ENCODE measurements at regions not wholly inside any gene's neighbourhood (a gene's known extent, or its start where the extent isn't known, plus 50 kb on each side); places are given as distances from the start of the nearest gene placed in this dataset.
"Not testable (repeated sequence)": the region's sequence is repeated elsewhere in the genome, so short reads cannot be mapped to it uniquely, and the experiment has no call there.

GRCh38 chr5:21496056-21496455, 1357.1 kb downstream of the CDH12 start:
- intact Hi-C loops (cut with DNase I; ENCODE audit: low total_unique reads); H3K4me1 ChIP-seq; H3K27ac ChIP-seq; H3K27me3 ChIP-seq; H3K4me3 ChIP-seq; H3K9me3 ChIP-seq: not testable (repeated sequence)
- peak in 1 of 2 donors; percentile 20 for DNase-seq
- H3K36me3 ChIP-seq = peaks cover 21 to 42% (median 32%) of the 10 kb centered on the region in 3 donors

- intact Hi-C loops (cut with DNase I; ENCODE audit: low total_unique reads); H3K27me3 ChIP-seq; H3K4me3 ChIP-seq; H3K9me3 ChIP-seq; H3K27ac ChIP-seq; H3K4me1 ChIP-seq: not testable (repeated sequence)
- DNase-seq = peak in 1 of 2 donors; percentile 71
- H3K36me3 ChIP-seq = peaks cover 22 to 43% (median 32%) of the 10 kb centered on the region in 3 donors
Measured at GRCh38 chr5:21495235-21495634, 1357.9 kb downstream of the CDH12 start.

- H3K27ac ChIP-seq; intact Hi-C loops (cut with DNase I; ENCODE audit: low total_unique reads); DNase-seq; H3K9me3 ChIP-seq; H3K27me3 ChIP-seq; H3K4me1 ChIP-seq; H3K4me3 ChIP-seq: not testable (repeated sequence)
- H3K36me3 ChIP-seq = peaks cover 22 to 43% (median 32%) of the 10 kb centered on the region in 3 donors
Measured at GRCh38 chr5:21494033-21494432, 1359.1 kb downstream of the CDH12 start.

- H3K4me1 ChIP-seq; H3K27me3 ChIP-seq; H3K4me3 ChIP-seq; H3K27ac ChIP-seq; intact Hi-C loops (cut with DNase I; ENCODE audit: low total_unique reads); H3K9me3 ChIP-seq: not testable (repeated sequence)
- peaks cover 15 to 24% (median 21%) of the 10 kb centered on the region in 3 donors for H3K36me3 ChIP-seq
- DNase-seq = peak in 1 of 2 donors; percentile 69
Measured at GRCh38 chr5:21491182-21491581, 1362.0 kb downstream of the CDH12 start.

- H3K4me1 ChIP-seq; H3K4me3 ChIP-seq; H3K27me3 ChIP-seq; DNase-seq; H3K27ac ChIP-seq; H3K9me3 ChIP-seq; intact Hi-C loops (cut with DNase I; ENCODE audit: low total_unique reads): not testable (repeated sequence)
- H3K36me3 ChIP-seq = peaks cover 19 to 24% (median 20%) of the 10 kb centered on the region in 3 donors
Measured at GRCh38 chr5:21488828-21489227, 1364.3 kb downstream of the CDH12 start.

- H3K4me1 ChIP-seq; intact Hi-C loops (cut with DNase I; ENCODE audit: low total_unique reads); H3K27ac ChIP-seq; H3K4me3 ChIP-seq; H3K9me3 ChIP-seq; H3K27me3 ChIP-seq: not testable (repeated sequence)
- peak in 1 of 2 donors; percentile 75 for DNase-seq
- peaks cover 7 to 36% (median 29%) of the 10 kb centered on the region in 3 donors for H3K36me3 ChIP-seq
Measured at GRCh38 chr5:21485458-21486000, 1367.6 kb downstream of the CDH12 start.

- H3K4me3 ChIP-seq; H3K4me1 ChIP-seq; H3K27me3 ChIP-seq; H3K27ac ChIP-seq; H3K9me3 ChIP-seq; intact Hi-C loops (cut with DNase I; ENCODE audit: low total_unique reads): not testable (repeated sequence)
- DNase-seq = peak in 1 of 2 donors; percentile 76
- peaks cover 11 to 41% (median 29%) of the 10 kb centered on the region in 3 donors for H3K36me3 ChIP-seq
Measured at GRCh38 chr5:21484498-21484889, 1368.7 kb downstream of the CDH12 start.

- H3K27me3 ChIP-seq; intact Hi-C loops (cut with DNase I; ENCODE audit: low total_unique reads); H3K27ac ChIP-seq; H3K4me3 ChIP-seq; H3K9me3 ChIP-seq; H3K4me1 ChIP-seq: not testable (repeated sequence)
- peaks cover 16 to 45% (median 29%) of the 10 kb centered on the region in 3 donors for H3K36me3 ChIP-seq
- peak in 1 of 2 donors; percentile 73 for DNase-seq
Measured at GRCh38 chr5:21483790-21484497, 1369.2 kb downstream of the CDH12 start.

GRCh38 chr5:21482983-21483650, 1370.0 kb downstream of the CDH12 start:
- H3K9me3 ChIP-seq; intact Hi-C loops (cut with DNase I; ENCODE audit: low total_unique reads); H3K27ac ChIP-seq; H3K4me1 ChIP-seq; H3K4me3 ChIP-seq; H3K27me3 ChIP-seq: not testable (repeated sequence)
- DNase-seq = peak in 1 of 2 donors; percentile 78
- H3K36me3 ChIP-seq = peaks cover 20 to 50% (median 29%) of the 10 kb centered on the region in 3 donors

GRCh38 chr5:21482522-21482921, 1370.6 kb downstream of the CDH12 start:
- DNase-seq = peak in 1 of 2 donors; percentile 79
- intact Hi-C loops (cut with DNase I; ENCODE audit: low total_unique reads) = not testable (repeated sequence)

GRCh38 chr5:21481320-21482270, 1371.5 kb downstream of the CDH12 start:
- H3K27me3 ChIP-seq; H3K4me1 ChIP-seq; H3K9me3 ChIP-seq; H3K4me3 ChIP-seq; H3K27ac ChIP-seq; intact Hi-C loops (cut with DNase I; ENCODE audit: low total_unique reads): not testable (repeated sequence)
- peak in 1 of 2 donors; percentile 76 for DNase-seq
- H3K36me3 ChIP-seq = peaks cover 20 to 50% (median 29%) of the 10 kb centered on the region in 3 donors

More at GRCh38 chr5:21482522-21482921, 1370.6 kb downstream of the CDH12 start:
- not testable (repeated sequence) for H3K27me3 ChIP-seq, H3K9me3 ChIP-seq, H3K4me3 ChIP-seq, H3K4me1 ChIP-seq, H3K27ac ChIP-seq
- peaks cover 20 to 50% (median 29%) of the 10 kb centered on the region in 3 donors for H3K36me3 ChIP-seq

- H3K9me3 ChIP-seq; H3K4me1 ChIP-seq; intact Hi-C loops (cut with DNase I; ENCODE audit: low total_unique reads); H3K27me3 ChIP-seq; H3K27ac ChIP-seq; H3K4me3 ChIP-seq; DNase-seq: not testable (repeated sequence)
- peaks cover 20 to 50% (median 29%) of the 10 kb centered on the region in 3 donors for H3K36me3 ChIP-seq
Measured at GRCh38 chr5:21480054-21480453, 1373.1 kb downstream of the CDH12 start.

GRCh38 chr5:21473981-21474380, 1379.2 kb downstream of the CDH12 start:
- peaks cover 11 to 40% (median 13%) of the 10 kb centered on the region in 3 donors for H3K36me3 ChIP-seq
- H3K4me3 ChIP-seq; H3K4me1 ChIP-seq; H3K9me3 ChIP-seq; H3K27me3 ChIP-seq; DNase-seq; intact Hi-C loops (cut with DNase I; ENCODE audit: low total_unique reads); H3K27ac ChIP-seq: not testable (repeated sequence)

Data from tibial artery (tissue), 4 donors.